IMR-90 (cell line): ENCODE measurements at regions not wholly inside any gene's neighbourhood (a gene's known extent, or its start where the extent isn't known, plus 50 kb on each side); places are given as distances from the start of the nearest gene placed in this dataset.

Source experiments
- ATAC-seq: fragments of 200-7000 bp; cut with Tn5 transposase; 2 replicates; pipeline ENCODE4 v1.9.1; 2020; ENCODE audit warnings: low read depth, mild to moderate bottlenecking, moderate library complexity
- BruUV-seq: library from RNA; stranded (reverse); fragments of 400-500 nt; replicated peaks from 2 replicates; lab custom pipeline; 2021; lab: Mats Ljungman, UMichigan
- CTCF ChIA-PET: fragments of 300-600 bp; formaldehyde crosslinking; extraction: SDS; loops from one replicate; lab custom pipeline; 2021; ENCODE audit warnings: antibody characterized with exemption; lab: Yijun Ruan, JAX
- POLR2A ChIA-PET: fragments of 300-600 bp; sonication (Branson Sonifier 250); formaldehyde crosslinking; loops from one replicate; lab custom pipeline; 2022; ENCODE audit warnings: antibody characterized with exemption; ENCODE audit not compliant: unreplicated experiment; lab: Charles Lee
- DNase-seq: peaks from one replicate; pipeline ENCODE4 v3.0.0; 2013
- H2AFZ ChIP-seq: replicated peaks from 2 replicates; pipeline ENCODE3; 2013; ENCODE audit warnings: low read length, mild to moderate bottlenecking; ENCODE audit not compliant: poor library complexity
- H2AK5ac ChIP-seq: 2 replicates; pipeline ENCODE4 v1.6.1; 2013; ENCODE audit warnings: low read depth, low read length, inconsistent platforms
- H2AK9ac ChIP-seq: replicated peaks from 2 replicates; pipeline ENCODE3; 2013; ENCODE audit warnings: mild to moderate bottlenecking, low read depth, low read length, moderate library complexity; ENCODE audit not compliant: poor library complexity
- H2BK120ac ChIP-seq: 2 replicates; pipeline ENCODE4 v1.6.1; 2013; ENCODE audit warnings: low read depth, low read length, inconsistent platforms
- H2BK15ac ChIP-seq: 3 replicates; pipeline ENCODE4 v1.6.1; 2013; ENCODE audit warnings: low read depth, low read length, inconsistent platforms
- H2BK20ac ChIP-seq: 2 replicates; pipeline ENCODE4 v1.6.1; 2013; ENCODE audit warnings: low read depth, mild to moderate bottlenecking, inconsistent platforms, low read length, moderate library complexity
- H2BK5ac ChIP-seq: 2 replicates; pipeline ENCODE4 v1.6.1; 2013; ENCODE audit warnings: mild to moderate bottlenecking, low read depth, low read length, inconsistent platforms; ENCODE audit not compliant: poor library complexity, severe bottlenecking
- H3K14ac ChIP-seq: replicated peaks from 2 replicates; pipeline ENCODE4 v1.6.1; 2013; ENCODE audit warnings: low read depth, low read length, inconsistent platforms
- H3K18ac ChIP-seq: 2 replicates; pipeline ENCODE4 v1.6.1; 2013; ENCODE audit warnings: low read depth, low read length, control low read depth
- H3K23ac ChIP-seq: 2 replicates; pipeline ENCODE4 v1.6.1; 2013; ENCODE audit warnings: low read depth, low read length, inconsistent platforms
- H3K27ac ChIP-seq: 2 replicates; pipeline ENCODE4 v1.5.1; 2013; ENCODE audit warnings: mild to moderate bottlenecking, control low read depth, low read length; ENCODE audit not compliant: insufficient read depth
- H3K27me3 ChIP-seq: 2 replicates; pipeline ENCODE4 v1.6.1; 2013; ENCODE audit warnings: low read length; ENCODE audit not compliant: control insufficient read depth, insufficient read depth
- H3K36me3 ChIP-seq: 2 replicates; pipeline ENCODE4 v1.6.1; 2013; ENCODE audit warnings: low read length, mixed read lengths; ENCODE audit not compliant: control insufficient read depth, insufficient read depth
- H3K4ac ChIP-seq: 2 replicates; pipeline ENCODE4 v1.6.1; 2013; ENCODE audit warnings: low read depth, low read length, inconsistent platforms
- H3K4me1 ChIP-seq: 2 replicates; pipeline ENCODE4 v1.6.1; 2013; ENCODE audit warnings: low read length, mixed read lengths; ENCODE audit not compliant: control insufficient read depth, insufficient read depth
- H3K4me2 ChIP-seq: 2 replicates; pipeline ENCODE4 v1.6.1; 2013; ENCODE audit warnings: low read depth, mild to moderate bottlenecking, control low read depth, low read length, moderate library complexity
- H3K4me3 ChIP-seq: 2 replicates; pipeline ENCODE4 v1.5.1; 2013; ENCODE audit warnings: low read depth, mild to moderate bottlenecking, control low read depth, low read length, moderate library complexity; ENCODE audit not compliant: insufficient read depth
- H3K56ac ChIP-seq: 2 replicates; pipeline ENCODE4 v1.6.1; 2013; ENCODE audit warnings: low read length, inconsistent platforms; ENCODE audit not compliant: insufficient read depth; ENCODE audit errors: extremely low read depth
- H3K79me1 ChIP-seq, 2 experiments: 2 replicates each; pipeline ENCODE4 v1.6.1; 2013; ENCODE audit warnings: low read length in 2 of 2, inconsistent platforms in 1 of 2, low read depth in 1 of 2
- H3K9ac ChIP-seq: 2 replicates; pipeline ENCODE4 v1.6.1; 2013; ENCODE audit warnings: low read depth, low read length, control low read depth
- H3K9me1 ChIP-seq: 2 replicates; pipeline ENCODE4 v1.6.1; 2013; ENCODE audit warnings: low read length, inconsistent platforms; ENCODE audit not compliant: insufficient read depth
- H3K9me3 ChIP-seq: 2 replicates; pipeline ENCODE4 v1.6.1; 2013; ENCODE audit warnings: low read length; ENCODE audit not compliant: control insufficient read depth, insufficient read depth
- H4K20me1 ChIP-seq: 2 replicates; pipeline ENCODE4 v1.6.1; 2013; ENCODE audit warnings: low read length, inconsistent platforms; ENCODE audit not compliant: insufficient read depth
- H4K5ac ChIP-seq: 2 replicates; pipeline ENCODE4 v1.6.1; 2013; ENCODE audit warnings: mild to moderate bottlenecking, low read depth, low read length, control low read depth
- H4K8ac ChIP-seq, 2 experiments: 2 replicates each; pipeline ENCODE4 v1.6.1; 2013; ENCODE audit warnings: low read depth in 2 of 2, low read length in 2 of 2, control low read depth in 1 of 2, inconsistent platforms in 1 of 2
- H4K91ac ChIP-seq: 2 replicates; pipeline ENCODE4 v1.6.1; 2013; ENCODE audit warnings: low read depth, low read length, inconsistent platforms; ENCODE audit not compliant: insufficient read depth
- BHLHE40 ChIP-seq: fragments of 150-350 bp; IDR thresholded peaks from 2 replicates; pipeline ENCODE4 v1.6.1; 2016; ENCODE audit warnings: mild to moderate bottlenecking, low read depth, low read length
- MXI1 ChIP-seq: IDR thresholded peaks from 2 replicates; pipeline ENCODE4 v1.6.1; 2012; ENCODE audit warnings: low read depth, mild to moderate bottlenecking, low read length, moderate library complexity, borderline replicate concordance
- SMC3 ChIP-seq: fragments of 150-350 bp; IDR thresholded peaks from 2 replicates; pipeline ENCODE4 v1.6.1; 2016; ENCODE audit warnings: low read depth, mild to moderate bottlenecking, antibody characterized with exemption, low read length, moderate library complexity
- WGBS, 2 experiments: methylation state at CpG; one replicate each; pipeline versions ENCODE4 v1.1.5 to v1.1.7; 2013; ENCODE audit warnings: missing lambda C conversion rate in 2 of 2; ENCODE audit not compliant: insufficient read length in 1 of 2; ENCODE audit errors: extremely low coverage in 2 of 2; 5-methylcytosine and 5-hydroxymethylcytosine counted together
- dilution Hi-C: fragments of 300-500 bp; cut with HindIII; formaldehyde crosslinking; loops from one replicate; pipeline ENCODE4 v1.14.3; 2018; ENCODE audit warnings: low sequenced_read_pairs; ENCODE audit not compliant: unreplicated experiment
- in situ Hi-C: fragments of 300-500 bp; cut with MboI; formaldehyde crosslinking; loops from 3 replicates; pipeline ENCODE4 v1.14.3; 2019; ENCODE audit warnings: low sequenced_read_pairs, inconsistent platforms, mixed read lengths
- intact Hi-C: fragments of 100-400 bp; cut with micrococcal nuclease; formaldehyde crosslinking; loops from 2 replicates; pipeline ENCODE4 v1.10.0; 2022

DNA sequence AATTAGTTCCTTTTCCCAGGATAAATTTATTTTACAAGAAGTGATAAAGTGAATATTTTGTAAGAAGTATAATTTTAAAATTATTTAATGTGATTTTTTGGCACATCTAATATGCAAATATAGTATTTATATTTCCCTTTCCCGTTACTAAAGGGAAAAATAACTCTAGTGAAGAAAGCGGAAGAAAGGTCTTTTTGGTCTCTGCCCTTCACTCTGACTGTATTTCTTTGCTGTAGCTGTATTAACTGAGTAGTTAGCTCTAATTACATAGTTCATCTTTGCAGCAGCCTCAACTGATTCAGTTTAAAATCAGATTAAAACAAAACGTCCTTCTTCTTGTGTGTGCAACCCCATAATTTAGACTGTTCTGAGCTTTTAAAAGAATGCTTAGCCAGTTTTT lies 57.4 kb upstream of the RNF144B start:
- Histone ChIP-seq H2BK20ac (no peak overlapping the region), H3K18ac (no peak overlapping the region), H3K36me3 (no peaks in the 10 kb centered on the region), H2AK5ac (no peak overlapping the region), H3K56ac (no peak overlapping the region), H3K4me2 (no peak overlapping the region), H3K4me3 (no peak overlapping the region), H4K8ac (no peak overlapping the region), H4K5ac (no peak overlapping the region), H2BK120ac (no peak overlapping the region), H4K20me1 (no peaks in the 10 kb centered on the region), H3K27me3 (no peaks in the 10 kb centered on the region), H3K9ac (no peak overlapping the region), H3K9me1 (no peaks in the 10 kb centered on the region), H3K23ac (no peak overlapping the region), H2AFZ (no peak overlapping the region), H3K4me1 (peaks cover 2% of the 10 kb centered on the region; the same call in 1 of the 2 replicates), H2BK5ac (no peak overlapping the region), H3K79me1 (no peaks in the 10 kb centered on the region), H3K27ac (no peak overlapping the region), H2BK15ac (no peak overlapping the region), H4K91ac (no peak overlapping the region), H2AK9ac (no peak overlapping the region), H3K4ac (no peak overlapping the region), H3K9me3 (no peaks in the 10 kb centered on the region), H3K14ac (no peak overlapping the region; the same call in 1 of the 2 replicates)
- intact Hi-C loops = no loop called here
- no peak for TF ChIP-seq BHLHE40
- TF ChIP-seq MXI1 = no peak
- TF ChIP-seq SMC3 = no peak
- dilution Hi-C loops = no loop called here
- in situ Hi-C loops = no loop called here
- ChIA-PET CTCF (interaction anchor here (1.5 kb wide), 1 partner anchor 173 kb away, joined by 5 read pairs; no protein-coding TSS in a partner anchor), POLR2A (no interaction called here)
- no peak for ATAC-seq
- WGBS, 2 experiments = no CpG with 5 or more reads among the region's 3 CpGs
- no peak for DNase-seq
- BruUV-seq = no TSS peak
